Fibroblast of villous mesenchyme (primary cell): ENCODE measurements at regions not wholly inside any gene's neighbourhood (a gene's known extent, or its start where the extent isn't known, plus 50 kb on each side); places are given as distances from the start of the nearest gene placed in this dataset.

Source experiments
- DNase-seq: peaks from one replicate; pipeline ENCODE4 v3.0.0-alpha.2; 2010; ENCODE audit warnings: low read depth
- H3K4me3 ChIP-seq: 2 replicates; pipeline ENCODE4 v1.5.1; 2011; ENCODE audit warnings: low read depth, mild to moderate bottlenecking, low read length
- TF ChIP-seq, protein P1 (sequence below): IDR thresholded peaks from 2 replicates; pipeline ENCODE4 v1.5.1; 2012; ENCODE audit warnings: low read depth, mild to moderate bottlenecking, low read length; ENCODE audit not compliant: insufficient read depth

- H3K4me3 ChIP-seq, result no peak overlapping the region
- no peak for DNase-seq
- TF ChIP-seq, protein P1, sequence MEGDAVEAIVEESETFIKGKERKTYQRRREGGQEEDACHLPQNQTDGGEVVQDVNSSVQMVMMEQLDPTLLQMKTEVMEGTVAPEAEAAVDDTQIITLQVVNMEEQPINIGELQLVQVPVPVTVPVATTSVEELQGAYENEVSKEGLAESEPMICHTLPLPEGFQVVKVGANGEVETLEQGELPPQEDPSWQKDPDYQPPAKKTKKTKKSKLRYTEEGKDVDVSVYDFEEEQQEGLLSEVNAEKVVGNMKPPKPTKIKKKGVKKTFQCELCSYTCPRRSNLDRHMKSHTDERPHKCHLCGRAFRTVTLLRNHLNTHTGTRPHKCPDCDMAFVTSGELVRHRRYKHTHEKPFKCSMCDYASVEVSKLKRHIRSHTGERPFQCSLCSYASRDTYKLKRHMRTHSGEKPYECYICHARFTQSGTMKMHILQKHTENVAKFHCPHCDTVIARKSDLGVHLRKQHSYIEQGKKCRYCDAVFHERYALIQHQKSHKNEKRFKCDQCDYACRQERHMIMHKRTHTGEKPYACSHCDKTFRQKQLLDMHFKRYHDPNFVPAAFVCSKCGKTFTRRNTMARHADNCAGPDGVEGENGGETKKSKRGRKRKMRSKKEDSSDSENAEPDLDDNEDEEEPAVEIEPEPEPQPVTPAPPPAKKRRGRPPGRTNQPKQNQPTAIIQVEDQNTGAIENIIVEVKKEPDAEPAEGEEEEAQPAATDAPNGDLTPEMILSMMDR, result no peak
Observed at GRCh38 chr18:6605115-6605869, 124.2 kb upstream of the ARHGAP28 start.

DNA sequence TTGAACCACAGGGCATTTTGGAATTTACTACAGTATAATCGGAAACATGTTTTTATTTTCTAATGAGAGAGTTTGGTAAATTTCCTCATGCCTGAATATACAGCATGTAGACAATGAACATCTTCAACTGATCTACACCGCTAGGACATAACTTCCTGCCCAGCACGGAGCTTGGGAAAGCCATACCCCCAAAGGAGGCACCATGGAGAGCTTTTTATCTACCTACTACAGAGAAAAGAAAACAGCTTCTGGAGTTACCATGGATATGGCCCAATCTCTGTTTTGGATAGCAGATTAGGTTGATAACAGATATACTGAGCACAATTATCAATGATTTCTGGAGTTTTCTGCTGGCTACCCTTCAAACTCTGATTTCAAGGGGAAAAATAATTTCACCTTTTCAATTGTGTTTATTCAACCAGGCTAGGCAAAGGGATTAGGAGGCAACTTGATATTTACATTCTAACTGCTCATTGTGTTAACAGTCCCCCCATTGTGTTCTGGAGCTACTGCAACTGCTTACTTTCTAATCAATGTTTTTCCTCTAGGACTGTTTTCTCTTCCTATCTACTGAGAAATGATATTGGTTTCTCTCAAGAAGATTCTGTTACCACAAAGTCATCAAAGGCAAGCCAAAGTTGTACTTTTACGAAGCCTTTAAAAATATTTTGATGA, 123.0 kb upstream of the ARHGAP28 start:
- H3K4me3 ChIP-seq, result no peak overlapping the region
- DNase-seq, result no peak
- TF ChIP-seq, protein P1, result no peak

- H3K4me3 ChIP-seq, result no peak overlapping the region
- DNase-seq, result no peak
- TF ChIP-seq, protein P1, result no peak
Observed at GRCh38 chr18:6607343-6607742, 122.2 kb upstream of the ARHGAP28 start.

- no peak for DNase-seq
- TF ChIP-seq, protein P1, result no peak
- H3K4me3 ChIP-seq, result no peak overlapping the region
Observed at GRCh38 chr18:6609666-6610264, 119.8 kb upstream of the ARHGAP28 start.

- H3K4me3 ChIP-seq, result no peak overlapping the region
- TF ChIP-seq, protein P1, result no peak
- DNase-seq, result no peak
Observed at GRCh38 chr18:6610466-6610865, 119.0 kb upstream of the ARHGAP28 start.

DNA sequence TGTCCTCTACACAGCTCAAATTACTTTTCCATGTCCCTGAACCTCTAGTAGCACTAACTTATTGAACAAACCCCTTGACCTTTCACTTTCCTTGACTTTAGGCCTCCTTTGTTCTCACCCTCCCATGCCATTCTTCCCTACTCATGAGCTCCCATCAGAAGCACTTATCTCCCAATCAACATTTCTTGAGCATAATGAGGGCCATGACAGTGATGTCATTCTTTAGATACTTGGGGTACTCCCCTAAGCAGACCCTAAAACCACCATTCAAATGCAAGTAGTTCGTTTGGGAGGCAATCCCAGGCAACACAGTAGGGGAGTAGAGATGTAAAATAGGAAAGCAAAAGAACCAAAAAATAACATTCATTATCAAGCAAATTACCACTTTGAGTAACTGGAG, 115.9 kb upstream of the ARHGAP28 start:
- TF ChIP-seq, protein P1, result no peak
- H3K4me3 ChIP-seq, result no peak overlapping the region
- no peak for DNase-seq
